GM19238 (cell line): ENCODE measurements at regions not wholly inside any gene's neighbourhood (a gene's known extent, or its start where the extent isn't known, plus 50 kb on each side); places are given as distances from the start of the nearest gene placed in this dataset.

Source experiments
- DNase-seq: peaks from one replicate; pipeline ENCODE4 v3.0.0; 2011; ENCODE audit warnings: low spot score; ENCODE audit not compliant: insufficient read length

DNA sequence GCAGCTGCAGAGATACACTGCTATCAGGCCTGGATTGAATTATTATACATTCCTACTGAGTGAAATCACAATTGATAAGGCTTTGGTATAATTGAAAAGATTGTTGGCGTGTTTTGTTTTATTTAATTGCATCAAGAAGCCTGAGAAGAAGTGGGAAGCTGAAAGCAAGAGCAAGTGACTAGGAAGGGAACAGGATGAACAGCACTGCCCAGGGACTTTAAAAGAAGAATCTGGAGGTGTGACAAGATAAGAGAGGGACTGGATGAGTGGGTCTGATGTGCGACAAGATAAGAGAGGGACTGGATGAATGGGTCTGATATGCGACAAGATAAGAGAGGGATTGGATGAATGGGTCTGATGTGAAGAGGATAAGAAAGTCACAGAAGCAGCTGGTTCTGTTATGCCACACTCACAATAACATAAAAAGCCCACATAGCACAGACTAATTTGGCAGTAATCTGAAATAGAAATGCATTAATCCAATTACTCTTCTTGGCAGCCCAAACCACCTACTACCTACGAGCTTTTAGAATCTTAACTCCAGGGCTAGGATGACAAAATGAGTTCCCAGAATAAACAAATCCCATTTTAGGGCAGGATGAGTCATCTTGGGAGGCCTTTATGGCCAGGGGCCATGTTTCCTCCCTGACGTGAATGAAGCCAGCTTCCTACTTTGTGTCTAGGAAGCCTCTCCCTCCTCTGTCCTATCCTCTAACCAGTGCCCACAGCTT lies 129.7 kb downstream of the DUSP10 start:
- no peak for DNase-seq

DNA sequence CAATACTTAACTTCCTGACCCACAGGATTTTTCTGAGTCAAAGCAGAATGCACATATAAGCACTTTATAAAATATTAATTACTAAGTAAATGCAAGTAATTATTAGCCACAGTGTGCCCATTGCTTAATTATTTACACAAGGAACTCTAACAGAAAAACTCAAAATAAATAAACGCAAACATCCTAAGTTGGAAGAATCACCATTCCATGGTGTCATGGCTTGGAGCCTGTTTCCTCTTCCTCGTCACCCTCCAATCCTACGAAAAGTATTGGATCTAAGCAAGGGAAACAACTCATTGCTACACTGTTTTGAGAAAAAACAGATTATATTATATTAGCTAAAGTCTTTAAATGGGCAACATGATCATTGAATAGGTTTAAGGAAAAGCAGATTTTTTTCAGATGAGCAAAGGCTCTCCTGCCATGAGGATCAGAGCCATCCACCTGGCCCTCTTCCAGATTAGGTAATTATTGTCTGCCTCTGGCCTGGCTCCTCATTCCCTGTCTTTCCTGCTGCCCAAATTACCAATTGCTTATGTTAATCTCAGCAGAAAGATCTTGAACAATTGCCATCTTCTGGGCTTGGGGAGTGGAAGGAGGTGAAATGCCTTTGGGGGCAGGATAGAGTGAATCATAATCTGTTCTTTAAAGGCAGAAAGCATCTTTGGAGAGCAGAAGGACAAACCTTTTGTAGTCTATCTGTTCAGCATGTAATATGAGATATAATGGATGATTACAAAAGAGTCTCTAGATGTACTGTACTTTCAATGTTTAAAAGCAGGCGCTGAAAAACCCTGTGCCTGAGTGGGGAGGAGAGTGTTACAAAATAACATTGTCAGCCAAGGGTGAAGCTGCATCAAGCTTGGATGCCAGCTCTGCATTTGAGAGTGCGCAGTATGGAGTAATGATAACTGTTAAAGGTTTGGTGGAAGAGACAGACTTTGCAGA lies 121.2 kb downstream of the DUSP10 start:
- DNase-seq, result no peak

DNA sequence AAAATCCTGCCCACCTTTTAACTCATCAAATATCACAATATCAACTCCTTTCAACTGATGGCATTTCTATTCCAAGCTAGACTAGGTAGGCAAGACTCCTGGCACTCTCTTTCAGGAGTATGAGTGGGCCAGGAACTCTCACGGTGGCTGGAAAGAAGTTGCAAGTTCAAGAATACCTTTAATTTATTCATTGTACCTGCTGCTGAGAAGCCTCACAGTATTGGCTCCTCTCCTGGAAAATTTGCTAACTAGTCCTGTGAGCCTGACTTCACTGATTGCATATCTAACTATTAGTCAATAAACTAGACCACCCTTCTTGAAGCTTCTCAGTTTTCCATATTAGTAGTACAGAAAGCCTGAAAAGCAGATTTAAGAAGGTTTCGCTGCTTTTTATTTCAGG lies 120.2 kb downstream of the DUSP10 start:
- DNase-seq, result no peak

DNA sequence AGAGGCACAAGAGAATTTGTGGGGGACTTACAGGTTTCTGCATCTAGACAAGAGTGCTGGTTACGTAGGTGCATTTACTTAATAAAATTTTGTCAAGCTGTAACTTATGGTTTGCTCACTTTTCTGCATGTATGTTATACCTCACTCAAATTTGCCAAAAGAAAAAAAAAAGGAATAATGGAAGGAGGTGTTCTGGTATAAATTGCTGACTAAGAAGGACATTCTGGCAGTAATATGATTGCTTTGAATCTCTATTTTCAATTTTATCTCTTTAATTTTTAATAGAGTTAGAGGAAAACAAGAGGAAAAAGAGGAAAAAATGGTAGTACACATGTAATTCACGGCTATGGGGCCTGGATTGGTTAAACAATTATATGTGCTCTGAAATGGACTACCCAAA lies 119.5 kb downstream of the DUSP10 start:
- no peak for DNase-seq

DNA sequence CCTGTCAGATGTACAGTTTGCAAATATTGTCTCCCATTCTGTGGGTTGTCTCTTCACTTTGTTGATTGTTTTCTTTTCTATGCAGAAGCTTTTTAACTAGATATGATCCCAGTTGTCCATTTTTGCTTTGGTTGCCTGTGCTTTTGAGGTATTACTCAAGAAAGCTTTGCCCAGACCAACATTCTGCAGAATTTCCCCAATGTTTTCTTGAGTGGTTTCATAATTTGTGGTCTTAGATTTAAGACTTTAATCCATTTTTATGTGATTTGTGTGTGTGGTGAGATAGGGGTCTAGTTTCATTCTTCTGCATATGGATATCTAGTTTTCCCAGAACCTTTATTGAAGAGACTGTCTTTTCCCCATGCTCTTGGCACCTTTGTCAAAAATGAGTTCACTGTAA lies 116.9 kb downstream of the DUSP10 start:
- no peak for DNase-seq

DNA sequence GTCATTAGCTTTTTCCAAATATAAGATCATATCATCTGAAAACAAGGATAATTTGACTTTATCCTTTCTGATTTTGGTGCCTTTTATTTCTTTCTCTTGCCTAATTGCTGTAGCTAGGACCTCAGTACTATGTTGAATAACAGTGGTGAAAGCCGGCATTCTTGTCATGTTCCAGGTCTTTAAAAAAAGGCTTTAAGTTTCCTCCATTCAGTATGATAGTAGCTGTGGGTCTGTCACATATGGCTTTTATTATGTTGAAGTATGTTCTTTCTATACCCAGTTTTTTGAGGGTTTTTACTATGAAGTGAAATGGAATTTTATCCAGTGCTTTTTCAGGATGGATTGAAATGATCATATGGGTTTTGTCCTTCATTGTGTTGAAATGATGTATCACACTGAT lies 115.8 kb downstream of the DUSP10 start:
- no peak for DNase-seq

DNA sequence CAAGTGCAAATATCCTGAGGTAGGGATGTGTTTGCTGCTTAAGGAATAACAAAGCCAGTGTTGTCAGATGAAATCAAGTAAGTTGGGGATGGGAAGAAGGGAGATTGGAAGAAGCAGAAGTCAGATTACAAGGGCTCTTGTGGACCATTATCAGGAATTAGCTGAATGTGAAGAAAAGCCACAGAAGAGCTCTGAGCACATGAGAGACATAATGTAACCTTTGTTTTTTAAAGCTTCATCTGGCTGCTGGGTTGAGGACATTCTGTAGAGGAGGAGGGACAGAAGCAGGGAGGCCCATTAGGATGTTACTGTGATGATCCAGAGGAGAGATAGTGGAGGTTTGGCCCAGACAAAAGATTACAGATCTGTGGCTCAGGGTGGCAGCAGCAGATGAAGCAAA lies 111.7 kb downstream of the DUSP10 start:
- DNase-seq, result no peak

DNA sequence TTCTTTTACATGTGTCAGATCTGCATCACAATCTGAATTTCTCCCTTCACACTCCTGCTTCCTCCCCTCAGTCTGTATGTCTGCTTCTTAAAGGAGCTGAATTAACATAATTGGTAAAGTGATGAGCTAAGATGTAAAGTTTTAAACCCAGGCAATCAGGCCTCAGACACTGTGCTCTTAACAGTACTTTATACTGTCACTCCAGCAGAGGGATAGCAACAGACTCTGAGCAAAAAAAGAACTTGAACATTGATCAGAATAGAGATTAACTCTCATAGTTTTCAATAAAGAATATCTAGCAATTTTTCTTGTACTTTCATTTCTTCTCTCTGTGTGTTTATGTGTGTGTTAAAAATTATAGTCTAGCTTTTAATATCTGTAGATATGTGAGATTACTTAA lies 110.3 kb downstream of the DUSP10 start:
- no peak for DNase-seq

DNA sequence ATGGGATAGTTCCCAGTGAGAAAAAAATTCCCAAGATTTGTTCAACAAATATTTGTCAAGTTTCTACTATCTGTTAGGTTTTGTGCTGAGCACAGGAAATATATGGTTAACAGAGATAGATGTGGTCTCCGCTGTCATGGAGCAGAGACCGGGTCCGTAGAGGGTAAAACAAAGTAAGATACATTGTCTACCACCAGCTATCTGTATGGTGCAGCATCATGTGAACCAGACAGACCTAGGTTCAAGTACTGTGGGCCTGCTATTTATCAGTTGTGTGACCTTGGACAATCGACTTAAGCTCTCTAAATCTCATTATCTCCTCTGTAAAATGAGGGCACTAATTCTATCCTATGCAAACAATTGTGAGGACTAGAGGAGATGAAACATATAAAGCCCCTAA lies 109.8 kb downstream of the DUSP10 start:
- no peak for DNase-seq

DNA sequence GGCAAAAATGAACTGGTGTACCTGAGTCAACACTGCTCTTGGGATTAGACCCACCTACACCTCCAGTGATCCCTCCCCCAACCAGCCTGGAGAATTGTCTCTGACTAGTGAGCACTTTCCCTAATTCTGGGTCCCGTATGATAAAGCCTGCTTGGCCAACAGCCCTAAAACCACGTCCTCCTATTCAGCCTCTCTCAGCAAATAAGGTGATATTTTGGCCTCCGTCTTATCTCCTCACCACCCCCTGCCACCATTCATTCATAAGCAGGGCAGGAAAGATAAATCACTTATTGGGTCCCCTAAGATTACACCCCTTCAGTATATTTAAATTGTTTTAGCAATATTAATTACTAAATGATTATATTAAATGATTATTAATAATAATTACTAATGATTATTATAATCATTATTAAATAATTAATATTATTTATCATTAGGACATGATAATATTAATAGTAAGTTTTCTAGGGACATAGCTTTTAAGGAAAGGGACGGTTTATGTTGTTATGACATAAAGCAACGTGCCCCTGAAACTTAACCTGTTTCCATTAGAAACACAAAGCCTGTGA lies 108.0 kb downstream of the DUSP10 start:
- no peak for DNase-seq

DNA sequence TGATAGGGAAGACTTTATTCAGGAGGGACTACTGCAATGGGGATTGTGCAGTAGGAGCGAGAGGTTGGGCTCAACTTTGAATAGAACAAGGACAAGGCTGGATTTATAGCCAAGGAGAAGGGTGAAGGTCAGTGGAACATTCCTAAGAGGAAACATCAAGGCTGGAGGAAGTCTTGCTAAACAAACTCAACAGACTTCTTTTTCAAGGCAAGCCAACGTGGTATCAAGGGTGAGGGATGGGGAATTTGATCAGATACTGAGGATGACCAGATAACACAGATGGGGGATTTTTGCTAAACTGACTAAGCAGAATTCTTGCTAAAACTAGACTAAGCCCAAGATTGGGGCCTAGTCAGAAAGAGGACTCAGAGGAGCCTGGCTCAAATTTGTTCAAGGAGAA lies 107.3 kb downstream of the DUSP10 start:
- DNase-seq, result no peak

DNA sequence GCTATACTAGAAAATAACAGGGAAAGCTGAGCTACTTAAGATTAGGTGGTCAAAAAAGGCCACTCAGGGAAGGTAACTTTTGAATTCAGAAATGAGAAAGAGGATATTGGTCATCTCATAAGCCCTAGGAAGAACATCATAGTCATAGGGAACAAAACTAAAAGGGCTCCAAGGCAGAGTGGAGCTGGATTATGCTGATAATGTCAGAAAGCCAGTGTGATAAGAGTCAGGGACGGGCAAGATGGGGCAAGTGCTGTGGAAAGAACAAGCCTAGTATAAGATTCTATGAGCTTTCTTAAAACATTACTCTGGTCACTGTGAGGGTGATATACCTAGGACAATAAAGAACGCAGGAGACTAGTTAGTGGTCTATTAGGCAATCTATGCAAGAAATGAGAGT lies 106.6 kb downstream of the DUSP10 start:
- no peak for DNase-seq

DNA sequence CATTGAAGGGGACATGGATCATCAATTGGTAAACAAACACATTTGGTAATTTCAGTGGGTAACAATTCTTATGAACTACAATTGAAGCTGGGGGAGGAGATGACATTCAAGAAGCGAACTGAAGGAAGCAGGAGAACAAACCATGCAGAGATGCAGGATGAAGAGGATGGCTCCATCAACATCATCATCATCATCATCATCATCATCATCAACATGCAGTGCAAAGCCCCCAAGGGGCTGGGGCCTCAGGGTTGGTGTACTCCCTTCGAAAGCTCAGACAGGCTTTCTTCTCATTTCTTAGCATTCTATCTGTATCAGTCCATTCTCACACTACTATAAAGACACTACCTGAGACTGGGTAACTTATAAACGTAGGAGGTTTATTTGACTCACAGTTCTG lies 105.8 kb downstream of the DUSP10 start:
- DNase-seq, result no peak

DNA sequence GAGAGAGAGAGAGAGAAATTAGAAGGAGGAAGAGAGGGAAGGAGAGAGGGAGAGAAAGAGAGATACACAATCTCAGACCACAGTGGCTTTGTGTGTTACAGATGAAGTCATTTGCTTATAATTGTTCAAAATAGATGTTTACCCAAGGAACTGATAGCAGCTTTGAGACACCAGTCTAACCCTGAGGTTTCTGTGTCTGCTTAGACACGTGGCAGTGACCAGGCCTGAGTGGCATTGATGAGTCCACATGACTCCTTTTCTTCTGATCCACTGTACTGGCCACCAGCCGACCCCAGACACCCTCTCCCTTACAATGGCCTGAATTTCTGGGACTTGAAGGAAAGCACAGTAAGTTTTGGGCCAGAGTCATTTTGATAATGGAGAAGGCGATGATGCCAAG lies 104.9 kb downstream of the DUSP10 start:
- DNase-seq, result no peak

DNA sequence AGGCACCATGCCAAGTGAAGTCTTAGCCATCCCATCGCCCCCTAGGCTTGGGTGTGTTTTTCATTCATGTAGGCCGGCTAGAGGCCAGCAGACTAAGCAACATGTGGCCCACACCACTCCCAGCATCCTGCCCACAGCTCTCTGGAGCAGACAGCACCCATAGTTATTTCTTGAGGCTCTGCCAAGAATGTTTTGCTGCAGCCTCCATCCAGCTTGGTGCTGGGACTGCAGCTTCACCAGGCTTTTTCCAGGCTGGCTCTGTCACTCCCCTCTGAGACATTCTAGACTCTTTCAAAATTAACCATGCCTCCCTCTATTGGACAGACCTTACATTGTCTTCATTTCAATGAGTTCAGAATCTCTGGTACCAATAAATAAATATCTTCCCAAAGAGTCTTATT lies 104.2 kb downstream of the DUSP10 start:
- no peak for DNase-seq

DNA sequence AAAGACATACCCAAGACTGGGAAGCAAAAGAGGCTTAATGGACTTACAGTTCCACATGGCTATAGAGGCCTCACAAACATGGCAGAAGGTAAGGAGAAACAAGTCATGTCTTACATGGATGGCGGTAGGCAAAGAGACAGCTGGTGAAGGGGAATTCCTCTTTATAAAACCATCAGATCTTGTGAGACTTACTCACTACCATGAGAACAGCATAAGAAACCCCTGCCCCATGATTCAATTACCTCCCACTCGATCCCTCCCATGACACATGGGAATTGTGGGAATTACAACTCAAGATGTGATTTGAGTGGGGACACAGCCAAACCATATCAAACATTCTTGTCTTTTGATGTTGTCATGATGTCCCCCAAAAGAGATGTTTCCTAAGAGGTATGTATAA lies 103.3 kb downstream of the DUSP10 start:
- DNase-seq, result no peak

DNA sequence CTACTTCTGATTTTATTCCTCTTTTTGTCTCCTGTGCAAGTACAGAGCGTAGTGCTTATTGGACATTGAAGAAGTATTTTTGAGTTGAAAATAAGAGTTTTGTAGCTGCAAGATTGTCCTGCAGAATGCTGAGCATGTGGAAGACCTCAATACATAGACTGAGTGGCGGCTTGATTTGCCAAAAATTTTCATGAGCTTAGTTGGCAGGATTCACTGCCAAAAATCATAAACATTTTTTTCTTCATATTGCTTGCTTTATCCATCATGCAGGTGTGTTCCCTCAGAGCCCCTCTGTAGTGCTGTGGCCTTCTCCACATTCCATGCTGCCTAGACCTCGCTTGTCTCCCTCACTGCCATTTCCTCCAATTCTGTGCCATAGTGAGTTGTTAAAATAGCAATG lies 100.1 kb downstream of the DUSP10 start:
- DNase-seq, result no peak

DNA sequence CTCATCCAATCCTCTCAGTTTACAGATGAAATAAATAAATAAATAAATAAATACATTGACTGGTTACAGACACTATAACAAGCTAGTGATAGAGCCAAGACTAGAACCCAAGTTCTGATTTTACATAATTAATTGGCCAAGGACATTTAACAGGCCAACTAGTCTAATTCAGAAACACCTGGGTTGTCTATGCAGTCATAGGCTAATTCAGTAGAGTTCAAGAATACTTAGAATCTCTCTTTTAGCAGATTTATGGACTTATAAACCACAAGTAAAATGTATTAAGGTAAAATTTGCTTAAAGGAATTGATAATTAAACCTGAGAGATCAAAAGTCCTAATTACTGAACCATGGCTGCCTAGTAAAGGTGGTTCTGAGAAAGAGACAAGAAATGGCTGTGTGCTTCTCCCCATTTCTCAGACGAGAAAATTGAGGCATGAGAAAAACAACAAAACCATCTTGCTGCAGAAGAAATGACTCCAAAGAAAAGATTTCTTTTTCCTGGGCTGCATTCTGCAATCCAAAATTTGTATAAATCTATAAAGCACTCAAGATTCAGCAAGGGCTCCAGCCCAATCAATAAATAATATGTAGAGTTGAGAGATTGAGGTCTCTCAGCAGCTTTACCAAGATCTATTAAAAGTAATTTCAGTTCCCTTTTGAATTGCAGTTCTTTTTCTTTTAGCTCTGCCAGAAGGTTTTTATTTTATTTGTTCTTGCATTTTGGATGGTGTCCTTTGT lies 98.3 kb downstream of the DUSP10 start:
- no peak for DNase-seq

DNA sequence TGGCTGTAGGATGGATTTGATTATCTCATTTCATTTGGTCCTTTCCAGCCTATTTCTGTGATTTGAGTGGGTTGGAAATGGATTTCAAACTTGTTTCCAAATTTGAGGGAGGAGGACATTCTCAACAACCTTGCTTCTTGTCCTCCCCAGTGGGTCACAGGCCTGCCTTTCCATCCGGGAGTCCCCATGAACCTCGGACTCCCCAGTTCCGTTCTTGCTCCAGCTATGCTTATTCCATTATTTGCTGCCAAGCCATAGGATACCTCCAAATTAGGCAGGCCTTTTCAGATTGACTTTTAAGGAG lies 97.8 kb downstream of the DUSP10 start:
- DNase-seq, result no peak

DNA sequence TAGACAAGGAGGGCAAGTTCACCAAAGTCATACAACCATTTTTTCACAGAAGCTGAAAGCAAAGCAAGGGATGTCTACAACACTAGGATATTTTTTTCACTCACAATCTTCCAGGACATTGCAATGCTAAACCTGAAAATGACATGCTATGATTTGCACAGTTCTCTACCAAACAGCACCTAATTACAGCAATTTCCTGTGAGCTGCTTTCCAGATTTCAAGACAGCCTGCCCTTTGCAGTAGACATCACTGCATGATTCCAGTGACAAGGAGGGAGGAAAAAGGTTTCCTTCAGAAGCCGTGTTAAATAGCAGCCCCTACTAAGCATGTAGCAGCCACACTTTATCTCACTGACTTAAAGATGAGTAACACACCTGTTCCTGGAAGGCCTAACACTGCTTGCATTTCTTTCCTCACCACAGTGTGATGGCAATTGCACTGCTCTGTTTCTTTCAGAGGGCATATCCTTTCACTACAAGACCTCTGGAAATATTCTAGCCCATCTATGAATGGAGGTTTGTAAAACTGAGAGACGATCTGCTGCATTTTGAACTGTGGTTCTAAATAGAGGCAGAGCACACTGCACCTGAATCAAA lies 97.1 kb downstream of the DUSP10 start:
- DNase-seq, result no peak

DNA sequence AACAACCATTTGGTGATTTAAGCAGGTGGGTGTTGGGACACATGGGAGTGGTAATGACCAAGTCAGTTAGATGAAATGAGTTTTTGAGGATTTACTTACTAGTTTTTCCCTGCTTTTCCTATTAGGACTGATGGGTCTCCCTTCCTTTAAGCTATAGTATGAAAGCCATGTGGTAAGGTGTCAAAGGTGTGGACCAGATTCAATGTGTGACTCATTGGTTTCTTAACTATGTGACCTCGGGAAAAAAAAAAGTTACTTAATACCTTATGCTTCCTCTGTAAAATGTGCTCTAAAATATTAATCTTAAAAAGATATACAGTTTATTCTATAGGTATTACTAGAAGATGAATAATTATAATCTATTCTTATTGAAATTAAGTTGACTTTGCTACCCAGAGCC lies 93.7 kb downstream of the DUSP10 start:
- DNase-seq, result no peak
